Nephron (organoid): ENCODE measurements at regions not wholly inside any gene's neighbourhood (a gene's known extent, or its start where the extent isn't known, plus 50 kb on each side); places are given as distances from the start of the nearest gene placed in this dataset.
"Not testable (repeated sequence)": the region's sequence is repeated elsewhere in the genome, so short reads cannot be mapped to it uniquely, and the experiment has no call there.

Experiments
- H3K27ac Mint-ChIP-seq, 3 experiments: 2 replicates each; pipeline ENCODE4 v1.8.0; 2020; ENCODE audit warnings: mixed read lengths in 3 of 3, mild to moderate bottlenecking in 2 of 3, moderate library complexity in 1 of 3
- H3K27me3 Mint-ChIP-seq: 2 replicates; pipeline ENCODE4 v1.8.0; 2021; ENCODE audit warnings: low read depth, mild to moderate bottlenecking, moderate library complexity, mixed read lengths
- H3K36me3 Mint-ChIP-seq: 2 replicates; pipeline ENCODE4 v1.8.0; 2020; ENCODE audit warnings: low read depth, mixed read lengths
- H3K4me1 Mint-ChIP-seq: 2 replicates; pipeline ENCODE4 v1.8.0; 2020; ENCODE audit warnings: mixed read lengths
- H3K4me3 Mint-ChIP-seq, 3 experiments: 2 replicates each; pipeline ENCODE4 v1.8.0; 2020; ENCODE audit warnings: mild to moderate bottlenecking in 3 of 3, mixed read lengths in 3 of 3, moderate library complexity in 2 of 3
- H3K9me3 Mint-ChIP-seq: 2 replicates; pipeline ENCODE4 v1.8.0; 2020; ENCODE audit warnings: mixed read lengths
- CTCF ChIP-seq, 3 experiments: fragments of 200-600 bp; sonication (generic); IDR thresholded peaks; one replicate each; pipeline ENCODE4 v1.5.0; 2021; ENCODE audit warnings: antibody characterized with exemption in 3 of 3; ENCODE audit not compliant: unreplicated experiment in 3 of 3

- H3K27me3 Mint-ChIP-seq: peaks cover 3% of the 10 kb centered on the region
- H3K4me1 Mint-ChIP-seq: no peaks in the 10 kb centered on the region
- H3K27ac Mint-ChIP-seq: peak overlapping the region in 1 of 3 experiments; percentile 4
- H3K9me3 Mint-ChIP-seq: no peaks in the 10 kb centered on the region
- TF ChIP-seq CTCF (IDR thresholded peaks at IDR 0.05; ENCODE audit: unreplicated experiment in 3 of 3): no peak
- H3K36me3 Mint-ChIP-seq: no peaks in the 10 kb centered on the region
- no peak overlapping the region for H3K4me3 Mint-ChIP-seq
Measured at GRCh38 chr12:95358111-95359083, 115.6 kb upstream of the METAP2 start.

DNA sequence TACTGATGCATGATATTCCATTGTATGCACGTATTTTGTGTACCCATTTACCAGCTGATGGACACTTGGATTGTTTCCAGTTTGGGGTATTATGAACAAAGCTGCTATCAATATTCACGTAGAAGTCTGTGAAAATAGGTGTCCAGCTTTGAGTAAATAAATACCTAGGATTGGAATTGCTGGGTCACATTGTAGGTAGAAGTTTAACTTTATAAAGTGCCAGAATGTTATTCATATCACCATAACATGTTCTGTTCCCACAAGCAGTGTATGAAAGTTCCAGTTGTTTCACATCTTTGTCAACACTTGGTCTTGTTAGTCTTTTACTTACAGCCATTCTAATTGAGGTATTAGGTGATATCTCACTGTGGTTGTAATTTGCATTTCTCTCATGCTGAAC is 108.0 kb upstream of the METAP2 start:
- TF ChIP-seq CTCF (IDR thresholded peaks at IDR 0.05; ENCODE audit: unreplicated experiment in 3 of 3): no peak
- Mint-ChIP-seq H3K9me3 (no peaks in the 10 kb centered on the region), H3K27me3 (no peaks in the 10 kb centered on the region), H3K27ac (peak overlapping the region in 1 of 3 experiments; percentile 45), H3K36me3 (no peaks in the 10 kb centered on the region), H3K4me3 (no peak overlapping the region), H3K4me1 (no peaks in the 10 kb centered on the region)

DNA sequence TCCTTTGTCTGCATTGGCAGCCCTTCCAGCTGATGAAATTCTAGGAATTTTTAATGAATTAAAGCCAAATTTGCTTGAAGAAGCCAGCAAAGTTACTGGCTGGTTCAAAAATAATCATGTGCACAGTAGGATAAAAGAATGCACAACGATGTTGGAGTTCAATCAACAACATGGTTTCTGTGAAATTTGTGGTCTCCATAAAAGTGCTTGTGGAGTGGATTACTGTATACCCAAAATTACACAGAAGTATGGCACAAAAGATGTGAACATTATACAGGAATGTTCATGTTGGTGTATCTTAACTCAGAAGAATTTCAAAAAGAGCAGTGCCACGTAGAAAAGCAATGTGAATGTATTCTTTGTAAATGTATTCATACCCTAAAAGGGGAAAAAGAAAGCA is 105.0 kb upstream of the METAP2 start:
- TF ChIP-seq CTCF (IDR thresholded peaks at IDR 0.05; ENCODE audit: unreplicated experiment in 3 of 3): no peak
- no peaks in the 10 kb centered on the region for H3K27me3 Mint-ChIP-seq
- no peaks in the 10 kb centered on the region for H3K4me1 Mint-ChIP-seq
- no peaks in the 10 kb centered on the region for H3K9me3 Mint-ChIP-seq
- no peak overlapping the region for H3K27ac Mint-ChIP-seq
- H3K4me3 Mint-ChIP-seq: no peak overlapping the region
- no peaks in the 10 kb centered on the region for H3K36me3 Mint-ChIP-seq

GRCh38 chr12:95371571-95371970 is 102.4 kb upstream of the METAP2 start:
- Mint-ChIP-seq H3K27ac (no peak overlapping the region), H3K36me3 (no peaks in the 10 kb centered on the region), H3K9me3 (no peaks in the 10 kb centered on the region), H3K4me3 (no peak overlapping the region), H3K4me1 (no peaks in the 10 kb centered on the region), H3K27me3 (no peaks in the 10 kb centered on the region)
- TF ChIP-seq CTCF (IDR thresholded peaks at IDR 0.05; ENCODE audit: unreplicated experiment in 3 of 3): no peak

DNA sequence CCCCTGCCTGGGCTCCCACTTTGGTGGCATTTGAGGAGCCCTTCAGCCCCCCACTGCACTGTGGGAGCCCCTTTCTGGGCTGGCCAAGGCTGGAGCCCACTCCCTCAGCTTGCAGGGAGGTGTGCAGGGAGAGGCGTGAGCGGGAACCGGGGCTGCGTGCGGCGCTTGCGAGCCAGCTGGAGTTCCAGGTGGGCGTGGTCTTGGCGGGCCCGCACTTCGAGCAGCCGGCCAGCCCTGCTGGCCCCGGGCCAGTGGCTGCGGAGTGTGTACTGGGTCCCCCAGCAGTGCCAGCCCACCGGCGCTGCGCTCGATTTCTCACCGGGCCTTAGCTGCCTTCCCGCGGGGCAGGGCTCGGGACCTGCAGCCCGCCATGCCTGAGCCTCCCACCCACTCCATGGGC is 94.5 kb upstream of the METAP2 start:
- not testable (repeated sequence) for H3K27ac Mint-ChIP-seq, H3K4me3 Mint-ChIP-seq, H3K27me3 Mint-ChIP-seq, H3K9me3 Mint-ChIP-seq, H3K36me3 Mint-ChIP-seq
- peaks cover 22% of the 10 kb centered on the region for H3K4me1 Mint-ChIP-seq

DNA sequence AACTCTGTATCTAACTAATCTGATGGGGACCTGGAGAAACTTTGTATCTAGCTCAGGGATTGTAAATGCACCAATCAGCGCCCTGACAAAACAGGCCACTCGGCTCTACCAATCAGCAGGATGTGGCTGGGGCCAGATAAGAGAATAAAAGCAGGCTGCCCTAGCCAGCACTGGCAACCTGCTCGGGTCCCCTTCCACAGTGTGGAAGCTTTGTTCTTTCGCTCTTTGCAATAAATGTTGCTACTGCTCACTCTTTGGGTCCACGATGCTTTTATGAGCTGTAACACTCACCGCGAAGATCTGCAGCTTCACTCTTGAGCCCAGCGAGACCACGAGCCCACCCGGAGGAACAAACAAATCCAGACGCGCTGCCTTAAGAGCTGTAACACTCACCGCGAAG is 93.6 kb upstream of the METAP2 start:
- H3K27ac Mint-ChIP-seq: peak overlapping the region in 2 of 3 experiments; percentile 27 to 65

More for the DNA sequence above, 93.6 kb upstream of the METAP2 start:
- H3K4me1 Mint-ChIP-seq: peaks cover 31% of the 10 kb centered on the region
- not testable (repeated sequence) for H3K4me3 Mint-ChIP-seq, H3K27me3 Mint-ChIP-seq, H3K9me3 Mint-ChIP-seq, H3K36me3 Mint-ChIP-seq
